Fibroblast of the aortic adventitia (primary cell): ENCODE measurements at regions not wholly inside any gene's neighbourhood (a gene's known extent, or its start where the extent isn't known, plus 50 kb on each side); places are given as distances from the start of the nearest gene placed in this dataset.

Experiments used
- DNase-seq: peaks from one replicate; pipeline ENCODE4 v3.0.0-alpha.2; 2010; ENCODE audit warnings: low read depth
- H3K4me3 ChIP-seq: 2 replicates; pipeline ENCODE4 v1.5.1; 2011; ENCODE audit warnings: low read depth, mild to moderate bottlenecking, control low read depth, low read length, moderate library complexity
- CTCF ChIP-seq: IDR thresholded peaks from 2 replicates; pipeline ENCODE4 v1.5.1; 2011; ENCODE audit warnings: mild to moderate bottlenecking, low read length, control low read depth, inconsistent platforms; ENCODE audit not compliant: insufficient read depth

GRCh38 chr15:60244813-60245212 is 153.0 kb downstream of the ANXA2 start:
- no peak for DNase-seq

GRCh38 chr15:60250316-60250715 is 147.5 kb downstream of the ANXA2 start:
- DNase-seq = no peak
- no peak overlapping the region for H3K4me3 ChIP-seq
- no peak for TF ChIP-seq CTCF

More at GRCh38 chr15:60244813-60245212, 153.0 kb downstream of the ANXA2 start:
- no peak for TF ChIP-seq CTCF
- H3K4me3 ChIP-seq = no peak overlapping the region

GRCh38 chr15:60251300-60252070 is 146.3 kb downstream of the ANXA2 start:
- no peak for TF ChIP-seq CTCF
- no peak overlapping the region for H3K4me3 ChIP-seq
- no peak for DNase-seq

- DNase-seq = no peak
- no peak for TF ChIP-seq CTCF
- no peak overlapping the region for H3K4me3 ChIP-seq
These were observed 143.4 kb downstream of the ANXA2 start for GRCh38 chr15:60254416-60254815.

- H3K4me3 ChIP-seq = no peak overlapping the region
- no peak for DNase-seq
- TF ChIP-seq CTCF = no peak
These were observed 142.4 kb downstream of the ANXA2 start for GRCh38 chr15:60255390-60255789.

GRCh38 chr15:60257591-60258159 is 140.1 kb downstream of the ANXA2 start:
- no peak for TF ChIP-seq CTCF
- H3K4me3 ChIP-seq = no peak overlapping the region
- no peak for DNase-seq
